NCI-H2107 treated with DMSO at 0.1 percent for 48 hours (cell line): ENCODE measurements at regions not wholly inside any gene's neighbourhood (a gene's known extent, or its start where the extent isn't known, plus 50 kb on each side); places are given as distances from the start of the nearest gene placed in this dataset.
"Not testable (repeated sequence)": the region's sequence is repeated elsewhere in the genome, so short reads cannot be mapped to it uniquely, and the experiment has no call there.

ENCODE experiments used
- DNase-seq: peaks from one replicate; lab custom pipeline; 2025; ENCODE audit not compliant: unreplicated experiment; lab: John Stamatoyannopoulos, UW

- no peak for DNase-seq
These were observed 89.2 kb upstream of the SLC6A11 start for GRCh38 chr3:10726787-10727186.

GRCh38 chr3:10729439-10729838 lies 86.6 kb upstream of the SLC6A11 start:
- no peak for DNase-seq

- no peak for DNase-seq
These were observed 83.7 kb upstream of the SLC6A11 start for GRCh38 chr3:10732292-10732691.

- DNase-seq, result no peak
These were observed 82.7 kb upstream of the SLC6A11 start for GRCh38 chr3:10733297-10733696.

- not testable (repeated sequence) for DNase-seq
These were observed 79.6 kb upstream of the SLC6A11 start for GRCh38 chr3:10736444-10736843.

GRCh38 chr3:10737785-10738184 lies 78.2 kb upstream of the SLC6A11 start:
- DNase-seq, result no peak

- DNase-seq, result peak; percentile 42
These were observed 77.2 kb upstream of the SLC6A11 start for GRCh38 chr3:10738688-10739372.

- DNase-seq, result no peak
These were observed 75.1 kb upstream of the SLC6A11 start for GRCh38 chr3:10740954-10741353.

- DNase-seq, result no peak
These were observed 73.9 kb upstream of the SLC6A11 start for GRCh38 chr3:10741891-10742671.

GRCh38 chr3:10743366-10744097 lies 72.5 kb upstream of the SLC6A11 start:
- no peak for DNase-seq

GRCh38 chr3:10744098-10744465 lies 71.9 kb upstream of the SLC6A11 start:
- DNase-seq, result peak; percentile 9

GRCh38 chr3:10745392-10745791 lies 70.6 kb upstream of the SLC6A11 start:
- DNase-seq, result no peak

- DNase-seq, result no peak
These were observed 70.0 kb upstream of the SLC6A11 start for GRCh38 chr3:10746001-10746400.

- DNase-seq, result no peak
These were observed 69.3 kb upstream of the SLC6A11 start for GRCh38 chr3:10746684-10747083.

- no peak for DNase-seq
These were observed 68.7 kb upstream of the SLC6A11 start for GRCh38 chr3:10747341-10747740.

- DNase-seq, result no peak
These were observed 68.0 kb upstream of the SLC6A11 start for GRCh38 chr3:10748040-10748439.

GRCh38 chr3:10753964-10754363 lies 62.1 kb upstream of the SLC6A11 start:
- DNase-seq, result no peak

GRCh38 chr3:10756546-10756945 lies 59.5 kb upstream of the SLC6A11 start:
- no peak for DNase-seq

- no peak for DNase-seq
These were observed 58.8 kb upstream of the SLC6A11 start for GRCh38 chr3:10757021-10757820.

- DNase-seq, result no peak
These were observed 58.3 kb upstream of the SLC6A11 start for GRCh38 chr3:10757821-10758130.

- DNase-seq, result peak; percentile 39
These were observed 57.6 kb upstream of the SLC6A11 start for GRCh38 chr3:10758304-10759037.
